ENCODE measurements at regions not wholly inside any gene's neighbourhood (a gene's known extent, or its start where the extent isn't known, plus 50 kb on each side); places are given as distances from the start of the nearest gene placed in this dataset.
"Not testable (repeated sequence)": the region's sequence is repeated elsewhere in the genome, so short reads cannot be mapped to it uniquely, and the experiment has no call there.

GRCh38 chr7:52777051-52777822, 258.2 kb upstream of the POM121L12 start:
- H3K9me3 Mint-ChIP-seq = peaks cover 11% of the 10 kb centered on the region
- H3K27ac Mint-ChIP-seq = no peak overlapping the region
- H3K4me3 Mint-ChIP-seq = no peak overlapping the region
- H3K36me3 Mint-ChIP-seq (ENCODE audit: low read depth) = no peaks in the 10 kb centered on the region
- ATAC-seq (no peak), DNase-seq (no peak)
- no peaks in the 10 kb centered on the region for H3K27me3 Mint-ChIP-seq
- no peaks in the 10 kb centered on the region for H3K4me1 Mint-ChIP-seq

- H3K36me3 Mint-ChIP-seq (ENCODE audit: low read depth) = no peaks in the 10 kb centered on the region
- no peaks in the 10 kb centered on the region for H3K27me3 Mint-ChIP-seq
- H3K27ac Mint-ChIP-seq = no peak overlapping the region
- H3K4me1 Mint-ChIP-seq = no peaks in the 10 kb centered on the region
- peaks cover 7% of the 10 kb centered on the region for H3K9me3 Mint-ChIP-seq
- no peak for DNase-seq
- no peak overlapping the region for H3K4me3 Mint-ChIP-seq
- no peak for ATAC-seq
Measured at GRCh38 chr7:52775876-52776275, 259.6 kb upstream of the POM121L12 start.

GRCh38 chr7:52771177-52771576, 264.3 kb upstream of the POM121L12 start:
- H3K4me1 Mint-ChIP-seq = no peaks in the 10 kb centered on the region
- H3K4me3 Mint-ChIP-seq = no peak overlapping the region
- H3K27ac Mint-ChIP-seq = no peak overlapping the region
- H3K9me3 Mint-ChIP-seq = peaks cover 7% of the 10 kb centered on the region
- no peak for ATAC-seq
- no peaks in the 10 kb centered on the region for H3K36me3 Mint-ChIP-seq (ENCODE audit: low read depth)
- no peak for DNase-seq
- H3K27me3 Mint-ChIP-seq = no peaks in the 10 kb centered on the region

- no peak for ATAC-seq
Measured at GRCh38 chr7:52764492-52765169, 270.8 kb upstream of the POM121L12 start.

GRCh38 chr7:52758356-52758755, 277.1 kb upstream of the POM121L12 start:
- no peaks in the 10 kb centered on the region for H3K4me1 Mint-ChIP-seq
- H3K27ac Mint-ChIP-seq = no peak overlapping the region
- no peak overlapping the region for H3K4me3 Mint-ChIP-seq
- H3K27me3 Mint-ChIP-seq = no peaks in the 10 kb centered on the region
- H3K36me3 Mint-ChIP-seq (ENCODE audit: low read depth) = no peaks in the 10 kb centered on the region
- ATAC-seq = no peak
- H3K9me3 Mint-ChIP-seq = peaks cover 10% of the 10 kb centered on the region
- no peak for DNase-seq

More at GRCh38 chr7:52764492-52765169, 270.8 kb upstream of the POM121L12 start:
- DNase-seq = no peak
- Mint-ChIP-seq H3K36me3 (ENCODE audit: low read depth) (no peaks in the 10 kb centered on the region), H3K27me3 (no peaks in the 10 kb centered on the region), H3K4me1 (no peaks in the 10 kb centered on the region), H3K4me3 (no peak overlapping the region), H3K9me3 (peaks cover 5% of the 10 kb centered on the region), H3K27ac (no peak overlapping the region)

DNA sequence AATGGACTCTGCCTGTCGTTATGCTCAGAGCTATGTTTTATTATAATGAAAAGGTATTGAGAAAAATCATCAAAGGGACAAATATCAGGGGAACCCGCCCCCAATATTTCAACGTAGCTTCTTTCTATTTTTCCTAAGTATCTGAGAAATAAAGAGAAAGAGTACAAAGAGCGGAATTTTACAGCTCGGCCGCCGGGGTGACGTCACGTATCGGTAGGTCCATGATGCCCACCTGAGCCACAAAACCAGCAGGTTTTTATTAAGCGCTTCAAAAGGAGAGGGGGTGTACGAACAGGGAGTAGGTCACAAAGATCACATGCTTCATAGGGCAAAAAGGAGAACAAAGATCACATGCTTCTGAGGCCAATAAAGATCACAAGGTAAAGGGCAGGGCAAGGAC, 281.6 kb upstream of the POM121L12 start:
- no peak overlapping the region for H3K27ac Mint-ChIP-seq
- ATAC-seq = no peak
- no peaks in the 10 kb centered on the region for H3K4me1 Mint-ChIP-seq
- no peak for DNase-seq
- no peaks in the 10 kb centered on the region for H3K27me3 Mint-ChIP-seq
- no peak overlapping the region for H3K4me3 Mint-ChIP-seq
- peaks cover 10% of the 10 kb centered on the region for H3K9me3 Mint-ChIP-seq
- no peaks in the 10 kb centered on the region for H3K36me3 Mint-ChIP-seq (ENCODE audit: low read depth)

- Mint-ChIP-seq H3K27me3 (no peaks in the 10 kb centered on the region), H3K36me3 (ENCODE audit: low read depth) (no peaks in the 10 kb centered on the region), H3K4me3 (no peak overlapping the region), H3K9me3 (peaks cover 10% of the 10 kb centered on the region), H3K4me1 (no peaks in the 10 kb centered on the region), H3K27ac (no peak overlapping the region)
- ATAC-seq = no peak
- no peak for DNase-seq
Measured at GRCh38 chr7:52752891-52753290, 282.5 kb upstream of the POM121L12 start.

DNA sequence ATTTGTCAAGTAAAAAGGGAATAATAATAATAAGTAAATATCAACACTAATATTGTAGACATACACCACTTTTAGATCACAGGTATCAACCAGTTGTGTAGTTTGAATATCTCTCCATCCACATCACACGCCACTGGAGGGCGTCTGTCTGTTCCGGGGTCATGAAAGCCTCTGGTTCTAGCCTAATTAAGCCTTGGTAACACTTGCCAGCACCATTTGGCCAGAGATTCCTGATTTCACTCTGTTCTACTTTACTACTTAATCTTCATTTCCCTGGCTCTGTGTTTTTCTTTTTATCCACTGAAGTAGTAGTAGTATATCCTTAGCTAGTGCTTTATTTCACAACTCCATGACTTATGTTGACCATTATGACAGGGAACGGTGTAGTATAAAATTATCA, 285.6 kb upstream of the POM121L12 start:
- no peak for ATAC-seq
- H3K4me3 Mint-ChIP-seq = no peak overlapping the region
- H3K4me1 Mint-ChIP-seq = no peaks in the 10 kb centered on the region
- no peak for DNase-seq
- H3K9me3 Mint-ChIP-seq = peaks cover 5% of the 10 kb centered on the region
- H3K36me3 Mint-ChIP-seq (ENCODE audit: low read depth) = no peaks in the 10 kb centered on the region
- no peaks in the 10 kb centered on the region for H3K27me3 Mint-ChIP-seq
- no peak overlapping the region for H3K27ac Mint-ChIP-seq

DNA sequence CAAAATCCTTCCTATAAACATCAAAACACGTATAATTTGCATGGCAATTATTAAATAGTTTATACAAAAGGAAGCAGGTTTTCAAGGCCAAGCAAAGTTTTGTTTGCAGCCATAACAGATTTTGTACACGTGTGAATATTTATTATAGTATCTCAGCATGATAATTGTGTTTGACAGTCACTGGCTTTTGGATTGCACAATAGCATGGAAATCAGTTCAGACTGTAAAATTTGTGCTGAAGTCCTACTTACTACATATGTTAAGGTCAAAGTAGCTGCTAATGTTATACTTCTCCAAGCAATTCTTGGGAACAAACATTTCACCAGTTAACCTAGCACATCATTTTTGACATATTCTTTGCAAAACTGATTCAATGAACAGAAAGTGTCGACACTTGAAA, 287.6 kb upstream of the POM121L12 start:
- Mint-ChIP-seq H3K27me3 (no peaks in the 10 kb centered on the region), H3K27ac (no peak overlapping the region), H3K4me3 (no peak overlapping the region), H3K36me3 (ENCODE audit: low read depth) (no peaks in the 10 kb centered on the region), H3K4me1 (no peaks in the 10 kb centered on the region), H3K9me3 (peaks cover 18% of the 10 kb centered on the region)
- DNase-seq (no peak), ATAC-seq (no peak)

GRCh38 chr7:52741670-52742290, 293.7 kb upstream of the POM121L12 start:
- Mint-ChIP-seq H3K27ac (no peak overlapping the region), H3K4me3 (no peak overlapping the region), H3K4me1 (no peaks in the 10 kb centered on the region)

GRCh38 chr7:52735656-52736055, 299.8 kb upstream of the POM121L12 start:
- Mint-ChIP-seq H3K4me1 (no peaks in the 10 kb centered on the region), H3K27ac (no peak overlapping the region)

More at GRCh38 chr7:52741670-52742290, 293.7 kb upstream of the POM121L12 start:
- DNase-seq (no peak), ATAC-seq (no peak)
- Mint-ChIP-seq H3K9me3 (peaks cover 34% of the 10 kb centered on the region), H3K36me3 (ENCODE audit: low read depth) (no peaks in the 10 kb centered on the region), H3K27me3 (no peaks in the 10 kb centered on the region)

GRCh38 chr7:52728683-52729082, 306.8 kb upstream of the POM121L12 start:
- not testable (repeated sequence) for DNase-seq; H3K4me1 Mint-ChIP-seq; ATAC-seq; H3K27ac Mint-ChIP-seq; H3K36me3 Mint-ChIP-seq (ENCODE audit: low read depth); H3K27me3 Mint-ChIP-seq; H3K4me3 Mint-ChIP-seq
- H3K9me3 Mint-ChIP-seq = peaks cover 28% of the 10 kb centered on the region

More at GRCh38 chr7:52735656-52736055, 299.8 kb upstream of the POM121L12 start:
- DNase-seq = no peak
- H3K4me3 Mint-ChIP-seq = no peak overlapping the region
- no peak for ATAC-seq
- H3K36me3 Mint-ChIP-seq (ENCODE audit: low read depth) = no peaks in the 10 kb centered on the region
- H3K27me3 Mint-ChIP-seq = no peaks in the 10 kb centered on the region
- H3K9me3 Mint-ChIP-seq = peaks cover 24% of the 10 kb centered on the region

- H3K27me3 Mint-ChIP-seq = no peaks in the 10 kb centered on the region
- no peaks in the 10 kb centered on the region for H3K36me3 Mint-ChIP-seq (ENCODE audit: low read depth)
- H3K27ac Mint-ChIP-seq = no peak overlapping the region
- H3K9me3 Mint-ChIP-seq = peaks cover 28% of the 10 kb centered on the region
- ATAC-seq (no peak), DNase-seq (no peak)
- H3K4me1 Mint-ChIP-seq = no peaks in the 10 kb centered on the region
- H3K4me3 Mint-ChIP-seq = no peak overlapping the region
Measured at GRCh38 chr7:52727632-52728031, 307.8 kb upstream of the POM121L12 start.

DNA sequence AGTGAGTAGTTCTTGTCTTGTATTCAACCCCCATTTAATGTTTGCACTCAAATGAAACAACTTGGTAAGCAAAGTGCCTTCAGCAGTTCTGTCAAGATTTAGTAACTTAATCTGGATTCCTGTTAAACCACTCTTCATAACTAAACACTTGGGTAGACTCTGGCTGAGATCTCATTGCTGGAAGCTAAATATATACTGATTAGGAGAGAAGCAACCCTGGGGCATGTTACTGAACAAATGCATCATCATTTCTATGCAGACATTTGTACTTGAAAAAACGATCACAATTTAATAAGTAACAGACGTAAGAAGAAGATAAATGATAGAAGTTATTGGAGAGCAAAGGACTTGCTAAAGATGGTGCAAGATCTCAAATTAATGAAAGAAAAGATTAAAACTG, 308.4 kb upstream of the POM121L12 start:
- Mint-ChIP-seq H3K27me3 (no peaks in the 10 kb centered on the region), H3K27ac (no peak overlapping the region), H3K36me3 (ENCODE audit: low read depth) (no peaks in the 10 kb centered on the region), H3K4me3 (no peak overlapping the region), H3K9me3 (peaks cover 28% of the 10 kb centered on the region), H3K4me1 (no peaks in the 10 kb centered on the region)
- DNase-seq = no peak
- no peak for ATAC-seq

DNA sequence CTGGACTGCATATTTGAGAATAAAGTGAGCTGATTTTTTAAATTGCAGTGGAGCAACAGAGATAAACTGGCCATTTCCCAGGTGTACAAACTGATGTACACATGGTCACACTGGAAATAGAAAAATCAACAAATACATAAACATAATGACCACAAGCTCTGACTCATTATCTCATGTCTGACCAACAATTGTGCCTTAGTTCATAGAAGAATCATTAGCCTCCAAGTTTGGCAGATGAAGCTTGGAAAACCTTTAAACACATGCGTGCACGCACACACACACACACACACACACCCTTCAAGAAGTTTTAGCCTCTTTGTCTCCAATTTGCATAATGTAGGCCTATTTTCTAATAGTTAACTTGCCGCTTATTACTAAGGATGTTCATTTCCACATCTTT, 308.9 kb upstream of the POM121L12 start:
- Mint-ChIP-seq H3K36me3 (ENCODE audit: low read depth) (no peaks in the 10 kb centered on the region), H3K27me3 (no peaks in the 10 kb centered on the region), H3K4me3 (no peak overlapping the region), H3K9me3 (peaks cover 28% of the 10 kb centered on the region), H3K27ac (no peak overlapping the region), H3K4me1 (no peaks in the 10 kb centered on the region)
- ATAC-seq = no peak
- no peak for DNase-seq
